GM20000 (cell line): ENCODE measurements at regions not wholly inside any gene's neighbourhood (a gene's known extent, or its start where the extent isn't known, plus 50 kb on each side); places are given as distances from the start of the nearest gene placed in this dataset.

Experiments
- DNase-seq: peaks from one replicate; pipeline ENCODE4 v3.0.0; 2012; ENCODE audit warnings: low spot score
- TF ChIP-seq, protein P1 (sequence below): IDR thresholded peaks from 2 replicates; pipeline ENCODE4 v1.5.1; 2012; ENCODE audit warnings: mild to moderate bottlenecking, control low read depth; ENCODE audit errors: extremely low read depth, missing control alignments

DNA sequence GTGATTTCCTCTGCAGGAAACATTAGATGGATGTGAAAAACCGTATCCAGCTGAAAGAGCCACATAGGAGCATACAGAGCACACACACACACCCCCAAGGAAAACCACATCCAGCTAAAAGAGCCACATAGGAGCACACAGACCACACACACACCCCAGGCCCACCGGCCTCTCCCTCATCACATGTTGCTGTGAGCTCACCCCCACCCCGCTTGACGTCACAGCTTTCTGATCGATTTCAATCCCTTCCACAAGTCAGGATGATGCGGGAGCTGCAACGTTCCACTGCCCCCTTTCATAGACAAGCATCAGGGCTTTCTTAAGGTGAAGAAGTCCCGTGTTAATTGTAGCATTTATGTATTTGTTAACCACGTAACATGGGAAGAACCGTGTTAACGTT, 72.4 kb upstream of the SOX1 start:
- DNase-seq: no peak
- TF ChIP-seq, protein P1, sequence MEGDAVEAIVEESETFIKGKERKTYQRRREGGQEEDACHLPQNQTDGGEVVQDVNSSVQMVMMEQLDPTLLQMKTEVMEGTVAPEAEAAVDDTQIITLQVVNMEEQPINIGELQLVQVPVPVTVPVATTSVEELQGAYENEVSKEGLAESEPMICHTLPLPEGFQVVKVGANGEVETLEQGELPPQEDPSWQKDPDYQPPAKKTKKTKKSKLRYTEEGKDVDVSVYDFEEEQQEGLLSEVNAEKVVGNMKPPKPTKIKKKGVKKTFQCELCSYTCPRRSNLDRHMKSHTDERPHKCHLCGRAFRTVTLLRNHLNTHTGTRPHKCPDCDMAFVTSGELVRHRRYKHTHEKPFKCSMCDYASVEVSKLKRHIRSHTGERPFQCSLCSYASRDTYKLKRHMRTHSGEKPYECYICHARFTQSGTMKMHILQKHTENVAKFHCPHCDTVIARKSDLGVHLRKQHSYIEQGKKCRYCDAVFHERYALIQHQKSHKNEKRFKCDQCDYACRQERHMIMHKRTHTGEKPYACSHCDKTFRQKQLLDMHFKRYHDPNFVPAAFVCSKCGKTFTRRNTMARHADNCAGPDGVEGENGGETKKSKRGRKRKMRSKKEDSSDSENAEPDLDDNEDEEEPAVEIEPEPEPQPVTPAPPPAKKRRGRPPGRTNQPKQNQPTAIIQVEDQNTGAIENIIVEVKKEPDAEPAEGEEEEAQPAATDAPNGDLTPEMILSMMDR: no peak

DNA sequence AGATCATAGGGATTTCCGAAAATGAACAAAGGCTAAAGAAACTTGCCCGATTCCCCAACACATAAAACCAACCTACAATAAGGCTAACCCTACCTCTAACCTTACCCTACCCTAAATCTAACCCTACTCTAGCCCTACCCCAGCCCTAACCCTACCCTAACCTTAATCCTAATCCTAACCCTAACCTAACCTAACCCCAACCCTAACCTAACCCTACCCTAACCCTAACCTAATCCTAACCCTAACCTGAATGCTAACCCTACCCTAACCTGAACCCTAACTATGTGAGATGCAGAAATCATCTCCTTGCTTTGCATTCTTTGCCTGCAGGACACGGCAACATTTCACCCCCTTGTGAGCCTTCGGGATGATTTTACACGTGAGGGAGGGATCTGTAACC, 67.6 kb upstream of the SOX1 start:
- TF ChIP-seq, protein P1: no peak
- DNase-seq: no peak

DNA sequence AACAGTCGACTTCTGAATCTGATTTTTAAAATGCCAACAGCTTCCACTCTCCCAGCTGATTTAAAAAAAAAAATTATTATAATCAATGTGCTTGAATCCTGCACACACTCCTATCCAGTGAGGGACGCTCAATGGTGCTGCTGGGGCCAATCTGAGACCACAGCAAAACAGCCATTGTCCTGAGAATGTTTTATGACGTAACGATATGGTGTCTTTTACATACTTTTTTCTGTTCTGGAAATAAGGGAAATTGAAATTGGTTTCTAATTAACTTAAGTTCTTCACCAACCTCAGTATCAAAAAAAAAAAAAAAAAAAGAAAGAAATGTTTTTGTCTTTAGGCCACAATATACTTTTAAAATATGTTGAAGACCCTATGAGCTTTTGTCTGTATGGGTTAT, 66.1 kb upstream of the SOX1 start:
- TF ChIP-seq, protein P1: no peak

DNA sequence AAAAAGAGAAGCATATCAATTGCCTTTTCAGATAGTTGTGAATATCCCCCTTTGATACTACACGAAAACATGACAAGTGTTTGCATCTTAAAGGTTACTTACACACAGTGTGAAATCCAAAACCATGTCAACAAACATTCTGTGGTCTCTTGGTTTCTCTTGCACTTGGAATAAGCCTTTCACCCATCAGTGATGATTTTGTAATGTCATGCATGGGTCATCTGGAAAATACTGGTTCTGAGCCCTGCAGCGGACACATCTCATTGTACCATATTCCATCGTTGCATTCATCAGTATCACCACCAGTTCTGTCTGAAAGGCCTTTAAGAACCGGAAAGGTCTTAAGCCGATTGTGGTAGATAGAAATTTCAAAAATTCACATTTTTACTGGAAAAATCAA, 65.4 kb upstream of the SOX1 start:
- DNase-seq: no peak
- TF ChIP-seq, protein P1: no peak

More for the DNA sequence above, 66.1 kb upstream of the SOX1 start:
- no peak for DNase-seq

DNA sequence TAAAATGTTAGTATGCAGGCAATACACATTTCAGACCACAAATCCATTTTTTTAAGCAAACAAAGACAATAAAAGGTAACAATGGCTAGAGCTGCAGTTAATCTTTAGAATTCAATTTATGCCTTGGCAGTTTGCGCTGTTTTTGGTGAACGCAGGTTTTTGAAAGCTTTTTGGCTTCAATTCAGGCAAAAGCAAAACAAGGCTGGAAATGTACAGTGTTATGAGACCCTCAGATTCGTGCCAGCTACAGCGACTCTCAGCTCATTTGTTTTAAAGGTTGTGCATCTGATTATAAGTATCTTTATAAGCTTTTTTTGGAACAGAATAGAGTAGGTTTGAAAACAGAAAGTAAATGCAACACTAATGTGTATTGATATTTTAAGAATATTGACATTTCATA, 63.6 kb upstream of the SOX1 start:
- no peak for DNase-seq

DNA sequence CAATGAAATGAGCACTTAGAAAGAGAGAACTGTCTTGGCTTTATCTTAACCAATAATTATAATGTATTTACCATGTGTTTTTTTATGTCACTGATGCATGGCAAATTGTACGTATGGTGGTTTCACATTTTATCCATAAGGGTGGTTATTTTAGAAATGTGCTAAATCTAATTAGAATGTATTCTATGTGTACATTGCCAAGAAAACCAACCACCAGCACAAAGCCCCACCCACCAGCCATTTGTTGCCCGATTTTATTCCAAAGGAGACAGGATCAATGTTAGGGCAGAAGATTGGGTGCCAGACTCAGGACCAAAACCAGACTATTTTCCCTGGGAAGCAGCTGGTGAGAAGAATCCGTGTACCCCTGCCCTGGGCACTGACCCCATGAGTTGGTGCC, 63.0 kb upstream of the SOX1 start:
- no peak for DNase-seq
- TF ChIP-seq, protein P1: no peak

More for the DNA sequence above, 63.6 kb upstream of the SOX1 start:
- TF ChIP-seq, protein P1: no peak

DNA sequence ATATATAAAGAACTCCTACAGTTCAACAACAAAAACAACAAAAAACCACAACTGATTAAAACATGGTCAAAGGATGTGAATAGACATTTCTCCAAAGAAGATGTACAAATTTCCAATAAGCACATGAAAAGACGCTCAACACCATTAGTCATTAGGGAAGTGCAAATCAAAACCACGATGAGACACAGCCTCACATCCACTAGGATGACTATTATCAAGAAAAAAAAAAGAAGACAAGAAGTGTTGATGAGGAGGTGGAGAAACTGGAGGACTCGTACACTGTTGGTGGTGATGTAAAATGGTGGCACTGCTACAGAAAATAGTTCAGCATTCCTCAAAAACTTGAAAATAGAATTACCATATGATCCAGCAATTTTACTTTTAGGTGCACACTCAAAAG, 61.0 kb upstream of the SOX1 start:
- no peak for DNase-seq
- TF ChIP-seq, protein P1: no peak
